ENCODE measurements at regions not wholly inside any gene's neighbourhood (a gene's known extent, or its start where the extent isn't known, plus 50 kb on each side); places are given as distances from the start of the nearest gene placed in this dataset.

GRCh38 chr10:36266923-36267322 lies 624.8 kb upstream of the FZD8 start:
- DNase-seq (ENCODE audit: insufficient read length, low spot score), result no peak
- FAIRE-seq, result no peak
- no peak for TF ChIP-seq POLR2A (IDR thresholded peaks at IDR 0.05; ENCODE audit: low read depth, low read length)
- no peak for TF ChIP-seq TAF1 (IDR thresholded peaks at IDR 0.05; ENCODE audit: low read depth, low read length)
- TF ChIP-seq POU2F2 (IDR thresholded peaks at IDR 0.05; ENCODE audit: low read depth, low read length), result no peak
- TF ChIP-seq POLR2AphosphoS5 (IDR thresholded peaks at IDR 0.05; ENCODE audit: low read depth, low read length), result no peak
- TF ChIP-seq SPI1 (IDR thresholded peaks at IDR 0.05; ENCODE audit: low read depth, low read length), result no peak
- no peak for TF ChIP-seq PAX5 (IDR thresholded peaks at IDR 0.05; ENCODE audit: insufficient read depth, low read length, severe bottlenecking)

- no peak for TF ChIP-seq TAF1 (IDR thresholded peaks at IDR 0.05; ENCODE audit: low read depth, low read length)
- no peak for FAIRE-seq
- DNase-seq (ENCODE audit: insufficient read length, low spot score), result no peak
These were observed 623.6 kb upstream of the FZD8 start for GRCh38 chr10:36265741-36266140.

GRCh38 chr10:36263871-36264270 lies 621.8 kb upstream of the FZD8 start:
- FAIRE-seq, result no peak

GRCh38 chr10:36256948-36257356 lies 614.9 kb upstream of the FZD8 start:
- no peak for FAIRE-seq
- TF ChIP-seq POLR2AphosphoS5 (IDR thresholded peaks at IDR 0.05; ENCODE audit: low read depth, low read length) (no peak), TAF1 (IDR thresholded peaks at IDR 0.05; ENCODE audit: low read depth, low read length) (no peak), PAX5 (IDR thresholded peaks at IDR 0.05; ENCODE audit: insufficient read depth, low read length, severe bottlenecking) (no peak), POU2F2 (IDR thresholded peaks at IDR 0.05; ENCODE audit: low read depth, low read length) (no peak), SPI1 (IDR thresholded peaks at IDR 0.05; ENCODE audit: low read depth, low read length) (no peak)
- DNase-seq (ENCODE audit: insufficient read length, low spot score), result no peak

More at GRCh38 chr10:36263871-36264270, 621.8 kb upstream of the FZD8 start:
- no peak for DNase-seq (ENCODE audit: insufficient read length, low spot score)
- TF ChIP-seq POLR2A (IDR thresholded peaks at IDR 0.05; ENCODE audit: low read depth, low read length) (no peak), POLR2AphosphoS5 (IDR thresholded peaks at IDR 0.05; ENCODE audit: low read depth, low read length) (no peak), POU2F2 (IDR thresholded peaks at IDR 0.05; ENCODE audit: low read depth, low read length) (no peak), PAX5 (IDR thresholded peaks at IDR 0.05; ENCODE audit: insufficient read depth, low read length, severe bottlenecking) (no peak), TAF1 (IDR thresholded peaks at IDR 0.05; ENCODE audit: low read depth, low read length) (no peak), SPI1 (IDR thresholded peaks at IDR 0.05; ENCODE audit: low read depth, low read length) (no peak)

GRCh38 chr10:36256166-36256565 lies 614.1 kb upstream of the FZD8 start:
- TF ChIP-seq POU2F2 (IDR thresholded peaks at IDR 0.05; ENCODE audit: low read depth, low read length), result no peak
- TF ChIP-seq TAF1 (IDR thresholded peaks at IDR 0.05; ENCODE audit: low read depth, low read length), result no peak
- TF ChIP-seq POLR2A (IDR thresholded peaks at IDR 0.05; ENCODE audit: low read depth, low read length), result no peak
- TF ChIP-seq POLR2AphosphoS5 (IDR thresholded peaks at IDR 0.05; ENCODE audit: low read depth, low read length), result no peak
- no peak for DNase-seq (ENCODE audit: insufficient read length, low spot score)
- no peak for FAIRE-seq

- DNase-seq (ENCODE audit: insufficient read length, low spot score) (no peak), FAIRE-seq (no peak)
- no peak for TF ChIP-seq PAX5 (IDR thresholded peaks at IDR 0.05; ENCODE audit: insufficient read depth, low read length, severe bottlenecking)
- no peak for TF ChIP-seq POU2F2 (IDR thresholded peaks at IDR 0.05; ENCODE audit: low read depth, low read length)
- TF ChIP-seq TAF1 (IDR thresholded peaks at IDR 0.05; ENCODE audit: low read depth, low read length), result no peak
- TF ChIP-seq POLR2A (IDR thresholded peaks at IDR 0.05; ENCODE audit: low read depth, low read length), result no peak
These were observed 612.1 kb upstream of the FZD8 start for GRCh38 chr10:36254199-36254598.

- no peak for FAIRE-seq
- TF ChIP-seq POLR2AphosphoS5 (IDR thresholded peaks at IDR 0.05; ENCODE audit: low read depth, low read length) (no peak), TAF1 (IDR thresholded peaks at IDR 0.05; ENCODE audit: low read depth, low read length) (no peak)
- no peak for DNase-seq (ENCODE audit: insufficient read length, low spot score)
These were observed 611.6 kb upstream of the FZD8 start for GRCh38 chr10:36253731-36254130.

GRCh38 chr10:36251068-36251467 lies 609.0 kb upstream of the FZD8 start:
- FAIRE-seq, result no peak
- TF ChIP-seq TAF1 (IDR thresholded peaks at IDR 0.05; ENCODE audit: low read depth, low read length), result no peak
- no peak for TF ChIP-seq POLR2A (IDR thresholded peaks at IDR 0.05; ENCODE audit: low read depth, low read length)
- TF ChIP-seq POLR2AphosphoS5 (IDR thresholded peaks at IDR 0.05; ENCODE audit: low read depth, low read length), result no peak
- TF ChIP-seq SPI1 (IDR thresholded peaks at IDR 0.05; ENCODE audit: low read depth, low read length), result no peak
- TF ChIP-seq PAX5 (IDR thresholded peaks at IDR 0.05; ENCODE audit: insufficient read depth, low read length, severe bottlenecking), result no peak
- TF ChIP-seq POU2F2 (IDR thresholded peaks at IDR 0.05; ENCODE audit: low read depth, low read length), result no peak
- no peak for DNase-seq (ENCODE audit: insufficient read length, low spot score)

- DNase-seq (ENCODE audit: insufficient read length, low spot score) (no peak), FAIRE-seq (no peak)
- TF ChIP-seq POLR2AphosphoS5 (IDR thresholded peaks at IDR 0.05; ENCODE audit: low read depth, low read length), result no peak
- TF ChIP-seq PAX5 (IDR thresholded peaks at IDR 0.05; ENCODE audit: insufficient read depth, low read length, severe bottlenecking), result no peak
- no peak for TF ChIP-seq POU2F2 (IDR thresholded peaks at IDR 0.05; ENCODE audit: low read depth, low read length)
- TF ChIP-seq TAF1 (IDR thresholded peaks at IDR 0.05; ENCODE audit: low read depth, low read length), result no peak
- no peak for TF ChIP-seq SPI1 (IDR thresholded peaks at IDR 0.05; ENCODE audit: low read depth, low read length)
- TF ChIP-seq POLR2A (IDR thresholded peaks at IDR 0.05; ENCODE audit: low read depth, low read length), result no peak
These were observed 606.3 kb upstream of the FZD8 start for GRCh38 chr10:36248304-36248981.

- FAIRE-seq (no peak), DNase-seq (ENCODE audit: insufficient read length, low spot score) (no peak)
- TF ChIP-seq PAX5 (IDR thresholded peaks at IDR 0.05; ENCODE audit: insufficient read depth, low read length, severe bottlenecking) (no peak), TAF1 (IDR thresholded peaks at IDR 0.05; ENCODE audit: low read depth, low read length) (no peak), SPI1 (IDR thresholded peaks at IDR 0.05; ENCODE audit: low read depth, low read length) (no peak), POLR2A (IDR thresholded peaks at IDR 0.05; ENCODE audit: low read depth, low read length) (no peak), POU2F2 (IDR thresholded peaks at IDR 0.05; ENCODE audit: low read depth, low read length) (no peak), POLR2AphosphoS5 (IDR thresholded peaks at IDR 0.05; ENCODE audit: low read depth, low read length) (no peak)
These were observed 605.4 kb upstream of the FZD8 start for GRCh38 chr10:36247478-36247877.

Data from GM12891 (cell line).